GM19467 (cell line): ENCODE measurements at regions not wholly inside any gene's neighbourhood (a gene's known extent, or its start where the extent isn't known, plus 50 kb on each side); places are given as distances from the start of the nearest gene placed in this dataset.

ENCODE experiments used
- ATAC-seq: cut with Tn5 transposase; IDR thresholded peaks from one replicate; pipeline ENCODE4 v1.9.1; 2021; ENCODE audit warnings: mild to moderate bottlenecking, moderate library complexity; ENCODE audit not compliant: unreplicated experiment

DNA sequence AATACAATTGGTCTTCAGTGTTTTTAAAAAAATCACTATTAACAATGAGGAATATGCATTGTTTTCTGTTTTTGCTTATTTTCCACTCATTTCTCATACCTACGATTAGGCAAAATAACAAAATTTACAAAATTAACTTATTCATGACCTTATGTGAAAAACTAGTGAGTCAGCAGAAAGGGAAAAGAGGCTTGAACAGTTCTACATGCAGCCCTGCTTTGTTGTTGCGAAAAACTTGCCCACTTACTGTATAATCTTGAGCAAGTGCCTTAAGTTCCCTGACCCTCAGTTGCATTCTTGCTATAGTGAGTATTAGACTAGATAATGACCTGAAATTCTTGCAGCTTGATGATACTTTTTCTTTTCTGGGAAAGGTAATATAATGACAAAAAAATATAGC lies 551.1 kb upstream of the BCHE start:
- ATAC-seq: no peak

DNA sequence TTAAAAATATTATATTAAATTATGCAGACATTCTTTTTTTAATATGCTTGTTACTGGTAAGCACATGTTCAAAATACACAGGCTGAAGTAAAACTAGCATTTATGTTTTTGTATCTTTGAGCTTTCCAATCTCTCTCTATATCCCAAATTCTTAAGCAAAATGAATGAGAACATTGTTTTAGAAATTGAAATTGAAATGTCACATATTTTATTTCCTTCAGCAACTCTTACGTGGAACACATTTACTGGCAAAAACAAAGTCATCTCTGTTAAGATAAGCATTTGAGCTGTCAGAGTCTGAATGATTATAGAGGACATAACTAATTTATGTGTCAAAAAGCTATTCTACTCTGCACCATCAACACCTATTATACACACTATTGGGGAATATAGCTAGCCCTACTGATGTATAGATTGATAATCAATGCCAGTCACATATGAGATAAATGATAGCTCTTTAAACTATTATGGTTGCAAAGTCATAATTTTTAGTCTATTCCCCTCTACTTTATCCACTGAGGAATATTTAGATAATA lies 535.4 kb upstream of the BCHE start:
- no peak for ATAC-seq

DNA sequence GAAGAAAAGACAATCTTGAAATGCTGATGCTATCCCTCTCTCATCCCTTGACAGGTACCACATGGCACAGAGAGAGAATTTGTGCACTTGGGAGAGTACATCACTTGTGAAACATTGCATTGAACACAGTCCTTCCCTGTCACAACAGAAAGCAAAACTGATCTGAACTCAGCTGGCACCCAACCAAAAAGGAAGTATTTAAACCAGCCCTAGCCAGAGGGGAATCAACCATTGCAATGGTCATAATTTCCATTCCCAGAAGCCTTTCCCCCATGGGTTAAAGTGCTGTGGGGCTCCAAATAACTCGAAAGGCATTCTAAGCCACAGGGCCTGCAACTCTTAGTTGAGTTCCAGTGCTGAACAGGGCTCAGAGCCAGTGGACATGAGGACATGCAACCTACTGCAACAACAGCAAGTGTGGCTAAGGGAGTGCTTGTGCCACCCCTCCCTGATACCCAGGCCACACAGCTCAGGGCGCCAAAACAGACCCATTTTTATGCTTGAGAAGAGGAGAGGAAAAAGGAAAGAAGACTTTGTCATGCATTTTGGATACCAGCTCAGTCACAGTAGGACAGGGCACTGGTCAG lies 530.8 kb upstream of the BCHE start:
- ATAC-seq: no peak

DNA sequence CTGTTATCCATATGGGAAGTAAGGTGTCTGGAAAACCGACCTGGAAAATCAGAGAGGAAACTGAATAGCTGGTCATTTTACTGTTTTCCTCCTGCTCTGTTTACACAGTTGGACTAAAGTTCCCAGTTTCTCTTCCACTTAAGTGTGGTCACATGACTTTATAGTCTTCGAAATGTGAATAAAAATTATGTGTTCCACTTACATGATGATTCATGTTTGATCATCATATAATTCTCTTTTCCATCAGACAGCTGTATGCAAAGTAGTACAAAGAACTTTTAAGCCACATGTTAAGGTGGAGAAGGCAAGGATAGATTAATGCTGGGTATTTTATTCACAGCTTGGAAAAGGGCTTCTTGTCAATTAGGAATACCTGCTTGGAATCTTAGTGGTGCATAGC lies 525.5 kb upstream of the BCHE start:
- ATAC-seq: no peak

DNA sequence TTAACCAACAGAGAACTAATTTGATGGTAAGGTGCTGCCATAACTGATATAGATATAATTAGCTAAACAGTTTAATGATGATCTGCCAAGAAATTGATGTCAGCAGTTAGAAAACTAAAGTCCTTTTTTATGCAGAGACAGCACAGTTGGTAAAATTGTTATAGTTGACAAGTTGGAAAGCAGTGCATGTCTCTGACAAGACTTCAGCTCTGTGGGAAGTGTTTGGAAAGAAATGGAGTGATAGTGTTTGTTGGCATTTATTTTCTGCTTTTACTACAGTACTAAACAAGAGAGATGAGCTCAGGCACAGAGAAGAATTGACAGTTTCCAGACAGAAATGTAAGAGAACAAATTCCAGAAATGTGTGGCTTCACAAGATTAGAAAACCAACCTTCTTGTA lies 523.5 kb upstream of the BCHE start:
- no peak for ATAC-seq

DNA sequence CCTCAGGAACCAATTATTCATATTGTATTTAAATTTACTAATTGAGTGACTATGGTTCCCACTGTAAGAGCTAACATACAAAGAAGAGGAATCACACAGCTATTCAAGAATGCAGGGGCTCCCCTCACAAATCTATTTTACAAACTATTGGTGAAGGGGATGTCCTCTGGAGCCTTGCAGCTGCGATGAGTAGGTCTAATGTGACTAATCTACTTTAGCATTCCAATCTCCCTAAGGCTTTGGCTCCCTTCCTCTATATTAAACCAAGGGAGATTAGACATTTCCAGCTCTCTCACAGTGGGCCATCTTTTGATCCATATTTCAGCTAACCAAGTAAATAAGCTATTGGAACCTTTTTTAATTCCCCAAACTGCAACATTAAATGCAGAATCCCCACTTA lies 514.2 kb upstream of the BCHE start:
- ATAC-seq: no peak

DNA sequence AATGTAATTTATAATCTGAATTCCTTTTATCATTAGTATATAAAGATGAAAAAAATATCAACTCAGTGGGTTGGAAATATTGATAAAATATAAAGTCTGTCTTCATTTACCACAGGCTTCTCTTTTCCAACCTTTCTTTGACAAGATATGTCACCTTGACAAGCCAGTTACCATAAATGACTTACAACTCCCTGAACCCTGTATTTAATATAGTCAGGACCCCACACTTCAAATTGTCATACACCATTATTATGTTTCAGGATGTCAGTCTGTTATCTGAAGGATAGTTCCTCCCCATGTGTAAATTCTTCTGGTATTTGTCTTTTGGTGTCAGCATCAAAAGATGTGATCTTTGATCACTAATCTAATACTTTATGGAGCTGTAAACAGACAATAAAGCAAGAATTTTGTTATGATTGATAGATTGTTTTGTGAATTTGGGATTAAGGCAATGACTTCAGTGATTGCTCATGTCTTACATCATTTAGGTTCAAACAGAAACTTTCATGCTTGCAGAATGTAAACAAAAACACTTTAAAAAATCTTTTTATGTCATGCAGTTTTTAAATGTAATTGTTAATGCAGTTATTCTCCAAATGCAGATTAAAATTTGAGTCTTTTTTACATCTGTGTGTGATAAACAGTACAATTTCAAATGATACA lies 503.5 kb upstream of the BCHE start:
- no peak for ATAC-seq

DNA sequence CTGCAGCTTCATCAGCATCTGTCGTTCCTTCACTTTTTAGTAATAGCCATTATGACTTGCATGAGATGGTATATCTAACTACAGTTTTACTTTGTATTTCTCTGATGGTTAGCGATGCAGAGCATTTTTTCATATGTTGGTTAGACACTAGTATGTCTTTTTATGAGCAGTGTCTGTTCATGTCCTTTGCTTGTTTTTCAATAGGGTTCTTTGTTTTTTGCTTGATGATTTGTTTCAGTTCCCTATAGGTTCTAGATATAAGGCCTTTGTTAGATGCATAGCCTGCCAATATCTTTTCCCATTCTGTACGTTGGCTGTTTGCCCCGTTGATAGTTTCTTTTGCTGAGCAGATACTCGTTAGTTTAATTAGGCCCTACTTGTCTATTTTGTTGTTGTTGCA lies 487.2 kb upstream of the BCHE start:
- no peak for ATAC-seq

DNA sequence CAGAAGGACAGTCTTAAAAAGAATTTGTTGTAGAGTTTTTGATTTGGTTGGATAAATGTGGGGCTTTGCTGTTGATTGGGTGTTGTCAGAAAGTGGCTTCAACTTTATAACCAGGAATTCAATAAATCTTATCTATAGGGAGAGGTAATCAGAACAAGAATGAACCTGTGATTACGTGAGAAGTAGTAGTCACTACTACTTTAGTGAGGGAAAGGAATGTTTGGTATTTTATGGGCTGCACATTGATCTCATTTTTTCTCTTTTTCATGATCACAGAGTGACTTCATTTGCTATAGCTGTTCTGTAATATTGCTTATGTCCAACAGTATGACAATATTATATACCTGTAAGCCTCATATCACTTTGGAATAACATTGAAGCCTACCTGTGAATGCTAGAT lies 485.2 kb upstream of the BCHE start:
- ATAC-seq: no peak

DNA sequence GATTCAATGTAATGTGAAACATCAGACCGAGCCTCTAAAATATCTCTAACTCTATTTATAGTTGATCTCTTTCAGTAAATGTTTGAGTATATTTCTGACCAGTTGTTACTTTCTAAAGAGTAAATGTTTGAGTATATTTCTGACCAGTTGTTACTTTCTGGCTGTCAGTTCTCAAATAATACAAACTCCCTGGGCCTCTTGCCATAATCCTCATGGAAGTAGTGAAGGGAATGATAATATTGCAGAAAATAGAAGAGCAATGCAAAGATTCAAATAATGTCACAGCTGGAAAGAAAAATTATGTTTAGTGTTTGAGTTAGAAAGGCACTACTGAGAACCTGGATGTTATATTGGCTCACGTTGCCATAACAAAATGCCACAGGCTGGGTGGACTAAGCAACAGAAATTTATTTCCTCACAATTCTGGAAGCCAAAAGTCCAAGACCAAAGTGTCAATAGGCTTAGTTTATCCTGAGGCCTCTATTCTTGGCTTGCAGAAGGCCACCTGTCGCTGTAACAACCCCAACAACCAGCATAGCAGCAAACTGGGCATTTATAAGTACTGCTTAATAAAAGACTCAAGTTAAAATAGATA lies 470.6 kb upstream of the BCHE start:
- no peak for ATAC-seq

DNA sequence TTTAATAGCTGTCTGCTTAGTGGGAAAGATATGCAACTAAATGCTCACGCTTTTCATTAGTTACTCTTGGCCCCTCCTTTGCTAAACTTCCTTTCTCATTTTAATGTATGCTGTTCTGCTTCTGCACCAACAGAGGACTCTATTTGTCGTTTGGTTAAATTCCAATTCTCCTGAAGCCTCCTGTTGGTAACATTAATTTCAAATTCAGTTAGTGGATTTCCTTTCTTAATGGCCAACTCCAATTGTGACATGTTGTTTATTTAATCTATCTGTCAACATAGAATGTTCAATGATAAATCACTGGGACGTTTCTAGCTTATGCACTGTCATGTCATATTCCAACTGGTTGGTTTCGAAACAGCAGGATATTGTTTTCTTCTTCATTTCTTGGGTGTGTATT lies 467.4 kb upstream of the BCHE start:
- no peak for ATAC-seq

DNA sequence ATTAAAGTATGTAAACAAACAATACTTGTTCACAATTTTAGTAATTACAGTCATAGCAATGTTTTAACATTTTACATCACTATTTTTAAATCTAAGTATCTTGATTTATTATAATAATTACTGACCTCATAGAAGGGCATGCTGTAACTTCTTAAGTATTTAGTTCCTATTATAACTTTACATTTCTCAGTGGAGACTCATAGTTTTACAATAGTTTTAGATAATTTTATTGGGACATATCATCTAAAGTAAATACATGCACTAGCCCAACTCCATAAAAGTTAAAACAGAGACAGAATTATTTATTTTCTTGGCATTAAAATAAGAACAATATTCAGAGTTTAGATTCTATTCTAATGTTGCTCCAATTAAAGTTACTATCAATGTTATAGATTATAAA lies 466.5 kb upstream of the BCHE start:
- ATAC-seq: no peak

DNA sequence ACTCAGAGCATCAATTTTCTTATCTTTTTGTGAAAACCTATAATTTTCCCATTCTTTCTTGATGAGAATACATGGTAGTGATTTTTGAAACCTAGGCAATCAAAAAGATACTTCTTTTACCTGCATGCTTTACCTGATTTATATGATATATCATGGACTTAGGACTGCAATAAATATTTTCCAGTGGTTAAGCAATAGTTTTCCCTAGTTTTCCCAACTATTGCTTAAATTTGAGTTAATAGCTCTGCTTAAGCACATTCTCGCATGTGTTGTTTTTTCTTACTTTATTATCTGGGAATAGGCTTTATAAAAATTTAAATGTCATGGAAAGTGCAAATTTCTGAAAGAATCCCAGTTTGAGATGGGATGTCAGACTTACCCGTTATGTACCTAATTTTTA lies 465.1 kb upstream of the BCHE start:
- ATAC-seq: no peak

DNA sequence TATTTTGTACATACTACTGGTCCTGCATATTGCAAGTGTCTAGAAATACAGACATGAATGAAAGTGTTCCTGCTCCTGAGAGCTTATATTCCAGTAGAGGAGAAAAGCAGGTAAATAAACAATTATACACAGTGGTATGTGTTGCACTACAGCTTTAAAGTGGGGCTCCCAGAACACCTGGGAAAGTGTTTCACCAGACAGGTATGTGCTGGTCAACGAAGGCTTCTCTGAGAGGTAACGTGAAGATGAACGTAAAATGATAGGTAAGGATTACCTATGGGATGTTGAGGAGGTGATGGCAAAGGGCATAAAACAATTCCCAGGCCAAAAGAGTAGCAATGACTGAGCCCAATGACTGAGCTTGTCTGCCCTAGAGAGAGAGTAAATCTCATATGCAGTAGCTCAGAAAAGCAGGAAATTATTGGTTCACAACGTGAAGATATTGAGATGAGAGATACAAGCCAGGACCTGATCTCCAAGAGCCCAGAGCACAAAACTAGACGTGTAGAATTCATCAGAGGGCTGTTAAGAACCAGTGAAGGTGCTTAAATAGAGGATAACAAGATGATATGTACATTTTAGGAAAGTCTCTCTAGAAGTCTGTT lies 459.1 kb upstream of the BCHE start:
- ATAC-seq: no peak

DNA sequence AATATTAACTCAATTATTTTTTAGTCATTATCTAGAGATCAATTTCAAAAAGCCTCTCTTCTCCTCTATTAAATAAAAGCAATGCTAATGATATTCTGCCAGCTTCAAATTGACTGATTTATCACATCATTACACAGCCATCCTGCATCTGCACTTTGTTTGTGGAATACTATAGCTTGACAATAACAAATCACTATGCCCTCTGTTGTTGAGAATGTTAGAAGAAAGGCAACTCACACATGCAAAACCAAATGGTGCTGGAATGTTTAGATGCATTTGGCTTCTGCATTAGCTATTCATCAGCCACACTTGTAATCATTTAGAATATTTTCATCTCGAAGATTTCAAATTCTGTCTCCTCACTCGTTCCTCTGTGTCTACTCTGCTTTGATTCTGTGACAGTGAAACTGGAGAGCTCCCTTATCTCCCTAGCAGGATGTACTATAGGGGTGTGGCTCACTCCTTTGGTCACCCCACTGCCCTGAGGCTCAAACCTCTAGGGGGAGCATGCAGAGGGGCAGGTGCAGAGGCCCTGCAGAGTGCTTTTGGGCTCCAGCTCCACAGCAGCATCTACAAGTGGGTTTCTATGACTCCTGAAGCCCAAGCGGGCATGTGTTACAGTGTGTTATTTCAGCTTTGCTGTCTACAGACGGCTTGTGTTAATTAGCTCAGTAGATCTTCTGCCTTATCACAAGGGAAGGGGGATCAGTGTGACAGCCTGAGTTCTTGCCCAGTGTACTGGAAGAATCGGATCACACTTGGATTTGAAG lies 454.1 kb upstream of the BCHE start:
- ATAC-seq: no peak

DNA sequence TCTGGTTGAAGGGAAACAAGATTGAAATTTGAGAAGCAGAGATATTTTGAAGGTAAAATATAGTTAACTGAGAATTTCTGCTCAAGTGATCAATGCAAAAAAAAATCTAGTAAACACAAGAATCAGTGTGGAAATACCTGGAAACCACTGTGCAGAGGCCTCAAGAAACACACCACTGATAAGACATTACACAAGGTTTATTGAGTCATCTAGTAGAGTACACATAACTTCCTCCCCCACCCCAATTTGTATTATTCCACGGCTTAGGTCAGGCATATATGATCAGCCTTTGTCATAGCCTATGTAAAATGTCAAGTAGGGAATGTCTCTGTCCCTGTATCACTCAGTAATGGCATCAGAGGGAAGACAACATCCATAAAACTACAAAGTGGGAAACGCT lies 447.8 kb upstream of the BCHE start:
- no peak for ATAC-seq

DNA sequence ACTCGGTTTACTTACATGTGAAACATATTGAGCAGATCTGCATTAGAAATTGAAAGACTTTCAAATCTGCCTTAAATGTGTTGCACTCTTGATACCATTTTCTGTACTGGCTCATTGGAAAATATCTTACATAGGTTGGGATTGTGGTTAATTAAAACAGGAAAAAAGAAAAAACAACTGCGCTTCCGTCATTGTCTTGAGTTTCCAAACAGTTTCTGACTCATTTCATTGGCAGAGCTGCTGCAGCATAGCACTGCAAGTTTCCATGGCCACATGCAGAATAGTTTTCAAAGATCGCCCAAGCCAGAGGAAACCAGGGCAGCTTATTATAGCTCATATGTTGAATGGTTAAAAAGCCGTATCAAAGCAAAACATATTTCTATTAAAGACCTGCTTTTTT lies 446.6 kb upstream of the BCHE start:
- no peak for ATAC-seq

DNA sequence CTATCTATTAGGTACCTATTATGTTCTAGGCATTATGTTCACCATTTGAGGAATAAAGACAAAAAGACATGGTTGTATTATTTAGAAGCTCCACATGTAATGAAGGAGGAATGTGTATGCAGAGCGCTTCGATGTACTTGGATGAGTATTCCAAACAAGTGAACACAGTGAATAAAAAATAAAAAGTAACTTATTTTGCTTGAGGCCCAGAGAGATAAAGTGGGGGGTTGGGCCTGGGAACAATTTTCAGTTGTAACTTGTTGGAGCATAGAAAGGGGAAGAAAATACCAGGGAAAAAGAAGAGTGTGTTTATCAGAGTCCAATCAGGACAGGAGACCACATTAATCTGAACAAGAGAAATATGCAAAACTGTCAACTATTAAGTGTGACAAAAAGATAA lies 445.7 kb upstream of the BCHE start:
- no peak for ATAC-seq

DNA sequence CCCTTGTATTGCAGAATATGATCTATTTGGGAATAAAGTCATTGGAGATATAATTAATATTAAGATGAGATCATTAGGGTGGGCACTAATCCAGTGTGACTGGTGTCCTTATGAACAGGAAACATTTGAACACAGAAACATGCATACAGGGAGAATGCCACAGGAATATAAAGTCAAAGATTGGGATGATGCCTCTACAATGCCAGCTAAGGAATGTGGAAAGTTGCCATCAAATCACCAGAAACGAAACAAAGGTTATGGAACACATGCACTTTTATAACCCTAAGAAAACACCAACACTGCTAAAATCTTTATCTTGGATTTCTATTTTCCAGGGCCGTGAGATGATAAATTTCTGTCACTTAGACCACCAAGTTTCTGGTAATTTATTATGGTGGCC lies 442.4 kb upstream of the BCHE start:
- ATAC-seq: no peak

DNA sequence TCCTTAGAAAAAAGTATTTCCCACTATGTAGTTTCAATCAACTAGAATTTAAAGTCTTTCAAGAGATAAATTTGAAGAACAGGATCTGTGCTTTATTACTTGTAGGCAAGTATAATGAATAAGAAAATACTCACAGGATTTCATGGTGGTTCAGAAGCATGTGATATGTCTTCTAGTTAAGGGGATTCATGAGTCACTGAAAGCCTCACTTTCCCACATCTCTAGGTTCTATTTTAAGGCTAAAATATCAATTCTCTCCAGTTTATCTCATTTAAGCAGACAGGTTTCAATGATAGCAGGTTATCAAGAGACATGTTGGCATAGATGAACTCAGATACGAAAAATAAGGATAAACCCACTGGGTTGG lies 437.8 kb upstream of the BCHE start:
- ATAC-seq: no peak

DNA sequence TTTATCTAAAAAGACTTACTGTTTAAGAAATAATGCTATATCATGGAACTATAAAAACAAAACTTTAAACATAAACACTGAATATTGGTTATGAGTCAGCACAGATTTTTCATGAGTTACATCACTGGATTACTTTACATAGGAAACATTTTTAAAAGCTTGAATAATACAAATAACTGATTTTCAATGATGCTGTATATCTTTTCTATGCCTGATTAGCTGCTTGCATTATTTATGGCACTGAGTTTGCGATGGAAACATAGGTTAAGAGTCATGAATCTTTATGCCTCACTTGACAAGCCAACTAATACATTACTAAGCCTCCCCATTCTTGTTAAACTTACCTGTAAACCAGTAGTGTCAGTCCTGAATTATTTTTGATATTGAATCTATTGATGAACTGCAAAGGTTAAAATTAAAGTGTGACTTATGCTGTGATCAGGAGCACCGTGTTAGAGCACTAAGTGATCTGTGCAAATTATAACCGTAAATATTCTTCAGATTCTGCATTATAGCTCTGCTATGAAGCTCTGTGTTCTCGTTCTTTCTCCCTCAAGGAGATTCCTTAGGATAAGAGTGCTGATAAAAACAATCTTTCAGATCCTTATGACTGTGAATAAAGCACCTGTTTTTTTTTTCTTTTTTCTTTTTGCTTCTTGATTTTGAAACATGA lies 437.3 kb upstream of the BCHE start:
- ATAC-seq: no peak
